Lung microvascular endothelial cell (primary cell): ENCODE measurements at regions not wholly inside any gene's neighbourhood (a gene's known extent, or its start where the extent isn't known, plus 50 kb on each side); places are given as distances from the start of the nearest gene placed in this dataset.

Experiments
- DNase-seq, 2 donors: peaks; one replicate each; pipeline versions ENCODE4 v3.0.0 to v3.0.0-alpha.2; 2010; ENCODE audit warnings: low read depth in 2 of 2

- peak in 1 of 2 donors; percentile 10 for DNase-seq
These were observed 68.4 kb downstream of the ANXA1 start for GRCh38 chr9:73219985-73220626.

- DNase-seq = no peak
These were observed 71.9 kb downstream of the ANXA1 start for GRCh38 chr9:73223594-73223993.

- no peak for DNase-seq
These were observed 77.9 kb downstream of the ANXA1 start for GRCh38 chr9:73229543-73229942.

DNA sequence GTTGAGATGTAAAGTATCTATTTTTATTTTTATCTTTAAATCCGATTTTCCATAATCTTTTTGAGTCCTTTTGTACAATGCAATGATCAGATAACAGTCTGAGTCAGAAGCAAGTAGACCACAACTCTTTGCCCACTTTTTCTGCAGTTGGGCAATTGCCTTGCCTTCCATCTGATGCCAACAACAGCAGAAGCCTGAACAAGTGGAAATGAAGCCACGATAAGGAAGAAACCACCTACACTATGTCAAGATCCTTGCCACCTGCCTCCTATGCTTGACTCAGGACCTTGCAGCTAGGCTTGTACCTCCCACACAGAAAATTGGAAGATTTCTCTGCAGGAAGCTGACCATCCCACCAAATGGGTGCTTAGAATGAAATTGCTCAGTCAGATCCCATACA is 78.6 kb downstream of the ANXA1 start:
- DNase-seq = no peak

DNA sequence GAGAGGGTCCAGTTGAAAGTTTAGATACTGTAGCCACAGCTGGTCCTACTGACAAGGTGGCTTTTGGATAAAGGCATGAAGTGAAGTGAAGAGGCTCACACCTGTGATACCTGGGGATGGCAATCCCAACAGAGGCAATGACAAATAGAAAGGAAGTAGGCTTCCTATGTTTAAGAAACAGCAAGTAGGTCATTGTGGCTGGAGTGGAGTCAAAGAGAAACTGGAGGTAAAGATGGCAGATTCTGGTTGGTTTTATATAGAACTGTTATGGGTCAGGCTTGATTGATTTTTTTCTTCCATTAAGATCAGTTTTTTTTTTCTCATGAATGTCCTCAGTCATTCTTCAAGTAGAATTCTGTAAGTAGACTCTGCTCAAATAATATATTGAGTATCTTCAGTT is 79.5 kb downstream of the ANXA1 start:
- no peak for DNase-seq

- no peak for DNase-seq
These were observed 81.8 kb downstream of the ANXA1 start for GRCh38 chr9:73233359-73234007.

DNA sequence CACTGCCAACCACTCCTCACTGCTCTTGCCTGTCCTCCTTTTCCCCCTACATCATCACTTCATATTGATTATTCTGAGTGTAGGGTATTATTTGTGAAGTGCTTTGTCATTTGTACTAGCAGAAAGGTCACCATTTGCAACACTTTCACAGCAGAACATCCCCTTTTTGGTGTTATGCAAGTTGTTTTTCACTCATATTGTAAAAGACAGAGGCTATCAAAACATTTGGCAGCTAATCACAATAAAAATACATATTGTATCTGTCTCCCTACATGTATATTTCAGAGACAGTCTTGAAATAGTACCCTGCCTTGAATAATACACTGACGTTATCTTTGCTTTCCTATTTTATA is 82.3 kb downstream of the ANXA1 start:
- DNase-seq = no peak

- no peak for DNase-seq
These were observed 85.5 kb downstream of the ANXA1 start for GRCh38 chr9:73237140-73237539.

GRCh38 chr9:73239570-73240265 is 88.1 kb downstream of the ANXA1 start:
- no peak for DNase-seq

- DNase-seq = no peak
These were observed 91.4 kb downstream of the ANXA1 start for GRCh38 chr9:73243078-73243477.

GRCh38 chr9:73259086-73259696 is 107.5 kb downstream of the ANXA1 start:
- no peak for DNase-seq

DNA sequence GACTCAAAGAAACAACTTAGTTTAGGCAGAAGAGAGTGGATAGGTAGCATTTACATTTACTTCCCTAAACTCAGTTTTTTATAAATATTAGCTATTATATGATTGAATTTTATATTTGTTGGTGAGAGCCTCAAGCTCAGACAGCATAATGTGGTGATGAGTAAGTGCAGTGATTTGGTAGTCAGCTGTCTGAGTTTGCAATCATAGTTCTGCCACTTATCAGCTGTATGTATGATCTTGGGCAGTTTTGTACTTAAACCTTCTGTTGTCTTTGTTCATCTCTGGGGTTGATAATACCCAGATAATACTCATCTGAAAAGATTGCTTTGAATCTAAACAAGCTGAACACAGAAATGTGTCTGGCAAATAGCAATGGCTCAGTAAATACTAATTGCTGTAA is 108.8 kb downstream of the ANXA1 start:
- DNase-seq = no peak

GRCh38 chr9:73264631-73265030 is 113.0 kb downstream of the ANXA1 start:
- DNase-seq = no peak

- DNase-seq = no peak
These were observed 114.2 kb downstream of the ANXA1 start for GRCh38 chr9:73265876-73266275.

GRCh38 chr9:73269430-73270101 is 117.9 kb downstream of the ANXA1 start:
- peak; percentile 5 to 27 for DNase-seq

DNA sequence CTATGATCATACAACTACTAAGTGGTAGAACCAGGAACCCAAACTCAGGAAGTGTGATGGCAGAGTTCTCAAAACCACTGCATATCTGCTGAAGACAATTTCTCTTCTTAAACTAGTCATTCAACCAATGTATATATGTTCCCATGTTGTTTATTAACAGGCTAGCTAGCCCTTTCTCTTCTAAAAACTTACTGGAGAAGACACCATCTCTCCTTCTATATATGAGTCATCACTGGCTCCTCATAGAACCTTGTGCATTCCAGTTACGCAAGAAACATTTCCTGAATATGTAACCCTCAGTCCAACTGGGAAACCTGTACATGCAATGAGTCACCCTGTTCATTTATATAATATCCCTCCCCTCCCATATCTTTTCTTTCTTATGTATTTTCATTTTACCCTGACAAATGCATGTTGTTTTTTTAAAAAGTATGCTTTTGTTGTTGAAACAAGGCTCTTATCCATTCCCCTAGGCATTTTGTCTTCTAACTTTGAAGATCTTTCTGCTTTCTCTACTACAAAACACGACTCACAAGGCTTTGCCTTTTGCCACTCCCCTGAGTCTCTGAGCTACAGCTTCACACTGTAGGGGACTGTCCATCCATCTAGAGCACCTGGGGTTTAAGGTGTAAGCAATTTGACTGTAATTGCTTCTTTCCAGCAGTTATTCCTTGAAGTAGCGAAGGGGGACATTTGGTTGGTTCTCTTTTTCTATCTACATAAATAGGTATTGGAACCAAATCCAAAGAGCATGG is 119.5 kb downstream of the ANXA1 start:
- peak; percentile 49 to 86 for DNase-seq

- DNase-seq = no peak
These were observed 128.4 kb downstream of the ANXA1 start for GRCh38 chr9:73280113-73280512.

GRCh38 chr9:73284377-73284776 is 132.7 kb downstream of the ANXA1 start:
- DNase-seq = no peak

DNA sequence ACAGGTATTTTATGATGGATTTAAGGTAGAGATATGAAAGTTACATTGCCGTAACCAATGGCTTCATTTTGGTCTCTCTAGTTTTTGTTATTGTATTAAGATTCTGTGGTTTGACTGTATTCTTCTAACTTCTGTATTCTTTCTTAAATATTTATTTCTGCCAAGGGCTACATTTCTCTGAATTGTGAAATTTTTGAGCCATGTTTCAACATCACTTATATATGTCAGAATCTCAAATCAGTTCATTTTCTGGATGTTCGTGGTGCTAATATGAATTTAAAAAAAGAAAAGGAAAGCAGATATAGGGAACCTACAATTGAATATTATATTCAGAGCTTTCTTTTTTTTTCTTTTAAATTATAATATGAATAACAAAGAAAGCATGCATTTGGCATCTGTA is 142.7 kb downstream of the ANXA1 start:
- no peak for DNase-seq

GRCh38 chr9:73325983-73326382 is 174.3 kb downstream of the ANXA1 start:
- DNase-seq = no peak

DNA sequence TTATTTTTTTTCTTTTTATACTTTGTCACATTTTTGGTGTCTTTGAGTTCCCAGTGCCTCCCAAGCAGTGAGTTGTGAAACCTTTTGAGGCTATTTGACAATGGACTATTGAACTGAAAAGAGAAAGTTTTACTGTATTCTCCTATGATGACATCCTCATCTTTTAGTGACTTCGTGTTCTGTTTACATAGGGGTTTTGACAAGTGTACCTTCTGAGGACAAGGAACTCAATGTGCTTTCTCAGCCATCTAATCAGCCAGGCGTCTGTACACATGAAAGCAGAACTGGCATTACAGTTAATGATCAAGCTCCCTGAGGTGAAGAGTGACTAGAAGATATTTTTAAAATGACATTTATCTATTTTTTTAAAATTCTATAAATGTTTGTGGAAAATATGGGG is 175.5 kb downstream of the ANXA1 start:
- no peak for DNase-seq
